ENCODE measurements at regions not wholly inside any gene's neighbourhood (a gene's known extent, or its start where the extent isn't known, plus 50 kb on each side); places are given as distances from the start of the nearest gene placed in this dataset.

DNA sequence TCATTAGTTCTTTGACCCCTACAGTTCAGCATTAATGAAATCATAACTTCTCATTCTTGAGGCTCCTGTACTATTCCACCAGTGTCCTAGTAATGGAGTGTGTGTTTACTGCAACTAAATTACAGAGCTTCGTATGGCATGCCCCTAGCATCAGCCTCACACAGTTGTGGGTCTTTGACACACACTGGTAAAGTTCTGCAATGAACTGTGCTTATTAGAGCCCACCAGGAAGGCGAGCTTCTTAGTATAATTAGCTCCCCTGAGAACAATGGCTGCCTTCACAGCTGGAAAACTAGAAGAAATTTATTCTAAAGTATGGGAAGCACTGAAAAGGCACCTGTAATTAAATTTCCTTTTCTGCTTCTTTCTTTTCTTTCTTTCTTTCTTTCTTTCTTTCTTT is 251.1 kb upstream of the RGS18 start:
- Histone ChIP-seq H4K20me1 (ENCODE audit: control insufficient read depth, insufficient read depth, insufficient read length) (no peaks in the 10 kb centered on the region), H4K8ac (replicated peaks; ENCODE audit: insufficient read length, low read depth, low read length) (no peak overlapping the region), H3K4ac (ENCODE audit: low read depth, low read length) (no peak overlapping the region), H3K56ac (ENCODE audit: insufficient read length, low read depth, low read length) (no peak overlapping the region), H3K23me2 (ENCODE audit: insufficient read length, low read depth, low read length, poor library complexity, severe bottlenecking) (no peaks in the 10 kb centered on the region), H2BK5ac (ENCODE audit: insufficient read length, low read length) (no peak overlapping the region), H3K23ac (ENCODE audit: insufficient read length, low read depth, low read length) (no peak overlapping the region), H4K5ac (ENCODE audit: insufficient read length, low read depth, low read length) (no peak overlapping the region), H3K27ac (ENCODE audit: insufficient read length, low read depth, low read length) (no peak overlapping the region), H3K14ac (ENCODE audit: insufficient read depth, low read length) (no peak overlapping the region), H3K79me1 (ENCODE audit: insufficient read depth, low read depth, low read length, poor library complexity, severe bottlenecking) (no peaks in the 10 kb centered on the region), H4K91ac (ENCODE audit: insufficient read length, low read depth, low read length) (no peak overlapping the region), H3K27me3 (ENCODE audit: insufficient read depth, low read length) (no peaks in the 10 kb centered on the region), H3K9ac (ENCODE audit: extremely low read depth, insufficient read length, low read length) (no peak overlapping the region), H3K4me1 (ENCODE audit: insufficient read depth, low read length) (no peaks in the 10 kb centered on the region), H3K79me2 (ENCODE audit: insufficient read depth, low read length) (no peaks in the 10 kb centered on the region), H2AFZ (ENCODE audit: low read length) (no peak overlapping the region), H3K4me2 (ENCODE audit: insufficient read depth, insufficient read length, low read length) (no peak overlapping the region), H3K9me3 (ENCODE audit: control insufficient read depth, low read depth, low read length) (no peaks in the 10 kb centered on the region), H3K18ac (ENCODE audit: insufficient read length, low read depth, low read length) (no peak overlapping the region), H2BK12ac (ENCODE audit: insufficient read length, low read depth, low read length) (no peak overlapping the region), H3T11ph (ENCODE audit: low read length) (no peak overlapping the region), H2AK5ac (ENCODE audit: insufficient read length, low read length) (no peak overlapping the region), H2BK15ac (ENCODE audit: low read depth, low read length) (no peak overlapping the region), H2BK120ac (ENCODE audit: low read depth, low read length, poor library complexity, severe bottlenecking) (no peak overlapping the region), H2BK20ac (ENCODE audit: low read depth, low read length, poor library complexity, severe bottlenecking) (no peak overlapping the region)
- DNase-seq, result no peak
- peaks cover 8 to 16% of the 10 kb centered on the region in 2 experiments for H3K4me1 Mint-ChIP-seq
- peaks cover 20 to 32% of the 10 kb centered on the region in 2 experiments for H3K9me3 Mint-ChIP-seq
- H3K27ac Mint-ChIP-seq, result 0 out of 7 replicates have a peak overlapping the region, but pooled peaks of 1 of the 3 experiments have one; percentile 40
- TF ChIP-seq, protein P1, sequence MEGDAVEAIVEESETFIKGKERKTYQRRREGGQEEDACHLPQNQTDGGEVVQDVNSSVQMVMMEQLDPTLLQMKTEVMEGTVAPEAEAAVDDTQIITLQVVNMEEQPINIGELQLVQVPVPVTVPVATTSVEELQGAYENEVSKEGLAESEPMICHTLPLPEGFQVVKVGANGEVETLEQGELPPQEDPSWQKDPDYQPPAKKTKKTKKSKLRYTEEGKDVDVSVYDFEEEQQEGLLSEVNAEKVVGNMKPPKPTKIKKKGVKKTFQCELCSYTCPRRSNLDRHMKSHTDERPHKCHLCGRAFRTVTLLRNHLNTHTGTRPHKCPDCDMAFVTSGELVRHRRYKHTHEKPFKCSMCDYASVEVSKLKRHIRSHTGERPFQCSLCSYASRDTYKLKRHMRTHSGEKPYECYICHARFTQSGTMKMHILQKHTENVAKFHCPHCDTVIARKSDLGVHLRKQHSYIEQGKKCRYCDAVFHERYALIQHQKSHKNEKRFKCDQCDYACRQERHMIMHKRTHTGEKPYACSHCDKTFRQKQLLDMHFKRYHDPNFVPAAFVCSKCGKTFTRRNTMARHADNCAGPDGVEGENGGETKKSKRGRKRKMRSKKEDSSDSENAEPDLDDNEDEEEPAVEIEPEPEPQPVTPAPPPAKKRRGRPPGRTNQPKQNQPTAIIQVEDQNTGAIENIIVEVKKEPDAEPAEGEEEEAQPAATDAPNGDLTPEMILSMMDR (conservative IDR thresholded peaks at IDR 0.05), result no peak
- H3K27me3 Mint-ChIP-seq (ENCODE audit: low read depth), result no peaks in the 10 kb centered on the region
- WGBS (ENCODE audit: extremely low coverage, insufficient read length, low lambda C conversion rate), result no CpG with 5 or more reads among the region's 2 CpGs
- no peak overlapping the region for H3K4me3 Mint-ChIP-seq
- peaks cover 20 to 37% (median 24%) of the 10 kb centered on the region in 3 experiments for H3K36me3 Mint-ChIP-seq (ENCODE audit: insufficient read depth in 1 of 3, low read depth in 3 of 3)
